ENCODE measurements at regions not wholly inside any gene's neighbourhood (a gene's known extent, or its start where the extent isn't known, plus 50 kb on each side); places are given as distances from the start of the nearest gene placed in this dataset.

- ATAC-seq = no peak
- 84% methylated on average over 22 of the region's 49 CpGs for WGBS (ENCODE audit: insufficient coverage, low coverage, missing lambda C conversion rate)
- ChIA-PET CTCF (ENCODE audit: low intra/inter-chr PET ratio) (no interaction called here), POLR2A (no interaction called here)
- no peak overlapping the region for H2AFZ ChIP-seq (ENCODE audit: low read depth, low read length)
- in situ Hi-C loops (cut with MboI) = no loop called here
- H3K4me3 ChIP-seq = no peak overlapping the region
- no peak for DNase-seq (ENCODE audit: extremely low read depth in 1 of 4, low spot score in 3 of 4)
- H3K4me1 ChIP-seq (replicated peaks in 1 of 2; ENCODE audit: control insufficient read depth in 2 of 2, insufficient read depth in 2 of 2, low read length in 2 of 2) = peaks cover 11 to 18% of the 10 kb centered on the region in 2 experiments
- TF ChIP-seq ZBTB17 (CRISPR knock-in tag; IDR thresholded peaks at IDR 0.05) = no peak
- no peak for TF ChIP-seq SMARCB1 (IDR thresholded peaks at IDR 0.05; ENCODE audit: insufficient read length, low read depth)
- no peak for TF ChIP-seq ZNF655 (CRISPR knock-in tag; IDR thresholded peaks at IDR 0.05)
- TF ChIP-seq RBBP5 (IDR thresholded peaks at IDR 0.05; ENCODE audit: borderline replicate concordance, insufficient read depth, low read length, poor library complexity, severe bottlenecking) = no peak
- TF ChIP-seq DACH1 (IDR thresholded peaks at IDR 0.05; ENCODE audit: partially characterized antibody) = no peak
- TF ChIP-seq HMBOX1 (IDR thresholded peaks at IDR 0.05) = no peak
- TF ChIP-seq HLTF (IDR thresholded peaks at IDR 0.05) = no peak
- TF ChIP-seq CLOCK (CRISPR knock-in tag; IDR thresholded peaks at IDR 0.05; ENCODE audit: borderline replicate concordance) = no peak
- no peak for TF ChIP-seq FOXP1 (CRISPR knock-in tag; IDR thresholded peaks at IDR 0.05)
- TF ChIP-seq ZFX (CRISPR knock-in tag; IDR thresholded peaks at IDR 0.05) = no peak
- no peak for TF ChIP-seq PTBP1 (IDR thresholded peaks at IDR 0.05; ENCODE audit: low read depth, low read length)
- no peaks in the 10 kb centered on the region for H3K9me1 ChIP-seq (ENCODE audit: control insufficient read depth, insufficient read depth, low read length)
- H3K9me3 ChIP-seq (replicated peaks; ENCODE audit: control insufficient read depth, insufficient read depth, low read depth, low read length) = 0 out of 2 replicates have a peak, but pooled peaks cover 1% of the 10 kb centered on the region
- FAIRE-seq = no peak
- BruUV-seq (replicated peaks) = no TSS peak
- no peaks in the 10 kb centered on the region for H3K36me3 ChIP-seq (ENCODE audit: control insufficient read depth, insufficient read depth, low read length)
- intact Hi-C loops (cut with micrococcal nuclease) = no loop called here
- no peaks in the 10 kb centered on the region for H3K79me2 ChIP-seq (ENCODE audit: control insufficient read depth, insufficient read depth, low read length)
- no peak overlapping the region for H3K27ac ChIP-seq (ENCODE audit: extremely low read depth, low read depth, low read length)
- H4K20me1 ChIP-seq (replicated peaks; ENCODE audit: control insufficient read depth, insufficient read depth, low read length) = no peaks in the 10 kb centered on the region
- no peak overlapping the region for H3K9ac ChIP-seq (ENCODE audit: insufficient read depth in 1 of 2, low read depth in 2 of 2, low read length in 2 of 2)
- H3K4me2 ChIP-seq (ENCODE audit: insufficient read depth, low read length) = no peak overlapping the region
- H3K27me3 ChIP-seq (ENCODE audit: control insufficient read depth in 2 of 2, insufficient read depth in 2 of 2, low read length in 2 of 2) = no peaks in the 10 kb centered on the region
Observed at GRCh38 chr2:131657895-131658768, 130.4 kb downstream of the CCDC74A start.

All from K562 (cell line).